Vagina (tissue), 2 donors: ENCODE measurements at regions not wholly inside any gene's neighbourhood (a gene's known extent, or its start where the extent isn't known, plus 50 kb on each side); places are given as distances from the start of the nearest gene placed in this dataset.

ENCODE experiments used
- DNase-seq, 2 donors: peaks; one replicate each; pipeline ENCODE4 v3.0.0-alpha.2; 2017; ENCODE audit errors: extremely low spot score in 2 of 2
- H3K27ac ChIP-seq: fragments of 200-600 bp; sonication (generic); one replicate; pipeline ENCODE4 v1.5.1; 2019
- H3K27me3 ChIP-seq: fragments of 200-600 bp; sonication (generic); one replicate; pipeline ENCODE4 v1.5.1; 2019
- H3K36me3 ChIP-seq, 2 donors: fragments of 200-600 bp; sonication (generic); one replicate each; pipeline ENCODE4 v1.5.1; 2017 to 2019
- H3K4me1 ChIP-seq: fragments of 200-600 bp; sonication (generic); one replicate; pipeline ENCODE4 v1.5.1; 2019
- H3K4me3 ChIP-seq, 2 donors: fragments of 200-600 bp; sonication (generic); 1 replicate in 1 of 2; 2 replicates in 1 of 2; pipeline ENCODE4 v1.5.1; 2016 to 2019
- H3K9me3 ChIP-seq: fragments of 200-600 bp; sonication (generic); one replicate; pipeline ENCODE4 v1.5.1; 2019
- CTCF ChIP-seq, 3 experiments: fragments of 450-650 bp in 2 of 3; fragments of 200-600 bp in 1 of 3; sonication (generic) in 1 of 3; IDR thresholded peaks; one replicate each; pipeline ENCODE4 v1.5.1; 2017 to 2019; ENCODE audit warnings: antibody characterized with exemption in 3 of 3, mild to moderate bottlenecking in 2 of 3, moderate library complexity in 2 of 3
- POLR2A ChIP-seq, 2 donors: fragments of 450-650 bp; IDR thresholded peaks; one replicate each; pipeline ENCODE4 v1.6.1; 2017; ENCODE audit warnings: antibody characterized with exemption in 2 of 2, mild to moderate bottlenecking in 2 of 2, moderate library complexity in 2 of 2
- POLR2AphosphoS5 ChIP-seq, 2 donors: sonication (generic); formaldehyde crosslinking; IDR thresholded peaks; one replicate each; pipeline ENCODE4 v1.9.0; 2017; ENCODE audit warnings: antibody characterized with exemption in 2 of 2, mild to moderate bottlenecking in 2 of 2, low read depth in 1 of 2; ENCODE audit not compliant: insufficient read depth in 1 of 2
- intact Hi-C: fragments of 100-400 bp; cut with DNase I; formaldehyde crosslinking; loops from one replicate; pipeline ENCODE4 v1.15.1; 2023

- no peak overlapping the region for H3K4me3 ChIP-seq
- H3K36me3 ChIP-seq = no peaks in the 10 kb centered on the region
- DNase-seq = no peak
- intact Hi-C loops = no loop called here
- no peak for TF ChIP-seq POLR2AphosphoS5 (IDR thresholded peaks at IDR 0.05; ENCODE audit: insufficient read depth in 1 of 2, low read depth in 1 of 2)
- TF ChIP-seq POLR2A (IDR thresholded peaks at IDR 0.05) = no peak
- no peak for TF ChIP-seq CTCF (IDR thresholded peaks at IDR 0.05)
- no peaks in the 10 kb centered on the region for H3K9me3 ChIP-seq
- H3K27ac ChIP-seq = no peak overlapping the region
- no peaks in the 10 kb centered on the region for H3K27me3 ChIP-seq
- no peaks in the 10 kb centered on the region for H3K4me1 ChIP-seq
These were observed 417.0 kb upstream of the DDI1 start for GRCh38 chr11:103619480-103619879.

GRCh38 chr11:103619938-103620337 is 416.5 kb upstream of the DDI1 start:
- H3K9me3 ChIP-seq = no peaks in the 10 kb centered on the region
- H3K27ac ChIP-seq = no peak overlapping the region
- H3K27me3 ChIP-seq = no peaks in the 10 kb centered on the region
- H3K36me3 ChIP-seq = no peaks in the 10 kb centered on the region
- H3K4me1 ChIP-seq = no peaks in the 10 kb centered on the region
- DNase-seq = no peak
- intact Hi-C loops = no loop called here
- no peak for TF ChIP-seq POLR2AphosphoS5 (IDR thresholded peaks at IDR 0.05; ENCODE audit: insufficient read depth in 1 of 2, low read depth in 1 of 2)
- TF ChIP-seq POLR2A (IDR thresholded peaks at IDR 0.05) = no peak
- TF ChIP-seq CTCF (IDR thresholded peaks at IDR 0.05) = no peak
- H3K4me3 ChIP-seq = no peak overlapping the region

DNA sequence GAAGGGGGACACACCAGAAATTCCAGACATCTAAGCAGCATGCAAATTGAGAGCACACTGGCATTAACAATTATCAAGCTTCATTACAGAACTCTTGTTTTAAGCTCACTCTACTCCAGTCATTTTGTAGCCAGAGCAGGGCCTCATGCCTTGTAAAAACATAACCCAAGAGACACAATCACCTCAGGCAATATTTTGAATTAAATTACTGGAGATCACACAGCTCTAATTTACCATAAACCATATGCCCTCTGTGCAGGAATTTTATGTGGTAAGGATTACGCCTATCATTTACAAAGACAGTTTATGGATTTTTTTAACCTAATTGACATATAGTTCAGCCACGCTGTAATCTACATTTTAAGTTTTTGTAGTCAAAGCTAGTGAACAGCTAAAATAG is 414.1 kb upstream of the DDI1 start:
- Histone ChIP-seq H3K27ac (no peak overlapping the region), H3K27me3 (no peaks in the 10 kb centered on the region), H3K4me3 (no peak overlapping the region), H3K4me1 (no peaks in the 10 kb centered on the region), H3K9me3 (no peaks in the 10 kb centered on the region), H3K36me3 (no peaks in the 10 kb centered on the region)
- no peak for DNase-seq
- TF ChIP-seq CTCF (IDR thresholded peaks at IDR 0.05) (no peak), POLR2AphosphoS5 (IDR thresholded peaks at IDR 0.05; ENCODE audit: insufficient read depth in 1 of 2, low read depth in 1 of 2) (no peak), POLR2A (IDR thresholded peaks at IDR 0.05) (no peak)
- intact Hi-C loops = no loop called here

DNA sequence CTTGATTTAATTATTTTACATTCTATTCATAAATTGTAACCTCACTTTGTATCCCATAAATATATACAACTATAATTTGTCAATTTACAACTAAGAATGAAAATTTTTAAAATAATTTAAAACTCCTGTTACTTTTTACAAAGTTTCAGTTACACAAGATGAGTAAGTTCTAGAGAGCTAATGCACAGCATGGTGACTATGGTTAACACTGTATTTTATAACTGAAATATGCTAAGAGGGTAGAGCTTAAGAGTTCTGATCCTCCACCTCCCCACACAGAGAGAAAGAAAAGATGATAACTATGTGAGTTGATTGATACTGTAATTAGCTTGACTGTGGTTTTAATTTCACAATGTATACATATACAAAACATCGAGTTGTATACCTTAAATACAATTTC is 412.5 kb upstream of the DDI1 start:
- Histone ChIP-seq H3K9me3 (no peaks in the 10 kb centered on the region), H3K36me3 (no peaks in the 10 kb centered on the region), H3K27me3 (no peaks in the 10 kb centered on the region), H3K4me3 (no peak overlapping the region), H3K27ac (no peak overlapping the region), H3K4me1 (no peaks in the 10 kb centered on the region)
- DNase-seq = no peak
- intact Hi-C loops = no loop called here
- TF ChIP-seq POLR2A (IDR thresholded peaks at IDR 0.05) (no peak), POLR2AphosphoS5 (IDR thresholded peaks at IDR 0.05; ENCODE audit: insufficient read depth in 1 of 2, low read depth in 1 of 2) (no peak), CTCF (IDR thresholded peaks at IDR 0.05) (no peak)

GRCh38 chr11:103624708-103625623 is 411.5 kb upstream of the DDI1 start:
- Histone ChIP-seq H3K4me3 (no peak overlapping the region), H3K4me1 (no peaks in the 10 kb centered on the region), H3K27me3 (no peaks in the 10 kb centered on the region), H3K36me3 (no peaks in the 10 kb centered on the region), H3K9me3 (no peaks in the 10 kb centered on the region), H3K27ac (no peak overlapping the region)
- TF ChIP-seq POLR2AphosphoS5 (IDR thresholded peaks at IDR 0.05; ENCODE audit: insufficient read depth in 1 of 2, low read depth in 1 of 2) (no peak), CTCF (IDR thresholded peaks at IDR 0.05) (no peak), POLR2A (IDR thresholded peaks at IDR 0.05) (no peak)
- intact Hi-C loops = no loop called here
- DNase-seq = no peak
